ENCODE measurements at regions not wholly inside any gene's neighbourhood (a gene's known extent, or its start where the extent isn't known, plus 50 kb on each side); places are given as distances from the start of the nearest gene placed in this dataset.
A peak's percentile ranks its signal among the peaks of the same experiment; 100 is the strongest.

DNA sequence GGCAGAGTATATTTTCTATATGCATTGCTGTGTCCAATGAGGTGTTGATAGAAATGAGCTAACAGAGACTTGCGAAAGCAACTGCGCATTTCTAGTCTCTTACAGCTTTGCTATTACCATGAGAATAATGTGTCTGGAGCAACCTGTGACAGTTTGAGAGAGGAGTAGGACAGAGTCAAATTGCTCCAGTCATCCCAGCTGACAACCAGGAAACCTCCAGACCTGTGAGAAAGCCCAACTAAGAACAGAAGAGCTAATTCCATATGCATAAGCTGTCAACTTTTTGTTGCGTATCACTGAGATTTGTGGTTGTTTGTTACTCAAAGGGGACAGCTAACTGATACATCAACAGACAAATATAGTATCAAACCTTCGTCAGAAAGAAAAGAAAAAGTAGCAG lies 354.1 kb upstream of the LRRC7 start:
- Histone ChIP-seq H3K9ac (ENCODE audit: low read length) (no peak overlapping the region), H3K36me3 (ENCODE audit: insufficient read depth, low read length) (no peaks in the 10 kb centered on the region), H3K79me2 (replicated peaks; ENCODE audit: insufficient read depth, low read length) (no peaks in the 10 kb centered on the region), H3K4me2 (ENCODE audit: low read length) (no peak overlapping the region), H3F3A (ENCODE audit: insufficient read depth, low read length, poor library complexity, severe bottlenecking) (no peaks in the 10 kb centered on the region), H3K27me3 (ENCODE audit: insufficient read depth, low read depth, low read length) (no peaks in the 10 kb centered on the region), H3K9me3 (ENCODE audit: low read length) (no peaks in the 10 kb centered on the region), H3K27ac (ENCODE audit: low read length) (peak overlapping the region; percentile 57), H2AFZ (ENCODE audit: low read depth, low read length) (no peak overlapping the region), H3K4me3 (ENCODE audit: low read length) (peak overlapping the region; percentile 23), H4K20me1 (ENCODE audit: insufficient read depth) (no peaks in the 10 kb centered on the region), H3K9me2 (ENCODE audit: insufficient read depth, low read length) (no peaks in the 10 kb centered on the region)
- TF ChIP-seq POLR2AphosphoS5 (IDR thresholded peaks at IDR 0.05) (peak; percentile 49), CTCF (IDR thresholded peaks at IDR 0.05; ENCODE audit: poor library complexity, severe bottlenecking) (no peak), EP300 (conservative IDR thresholded peaks at IDR 0.05; ENCODE audit: poor library complexity, severe bottlenecking) (peak; percentile 93), SMC3 (conservative IDR thresholded peaks at IDR 0.05; ENCODE audit: poor library complexity) (no peak)

GRCh38 chr1:69215883-69216282 lies 351.8 kb upstream of the LRRC7 start:
- no peak overlapping the region for H3K4me3 ChIP-seq (ENCODE audit: low read length)
- no peaks in the 10 kb centered on the region for H3K9me2 ChIP-seq (ENCODE audit: insufficient read depth, low read length)
- no peak overlapping the region for H3K4me2 ChIP-seq (ENCODE audit: low read length)
- no peak overlapping the region for H3K9ac ChIP-seq (ENCODE audit: low read length)
- no peaks in the 10 kb centered on the region for H3F3A ChIP-seq (ENCODE audit: insufficient read depth, low read length, poor library complexity, severe bottlenecking)
- H4K20me1 ChIP-seq (ENCODE audit: insufficient read depth) = no peaks in the 10 kb centered on the region
- H3K79me2 ChIP-seq (replicated peaks; ENCODE audit: insufficient read depth, low read length) = no peaks in the 10 kb centered on the region
- H3K36me3 ChIP-seq (ENCODE audit: insufficient read depth, low read length) = no peaks in the 10 kb centered on the region
- TF ChIP-seq MXI1 (conservative IDR thresholded peaks at IDR 0.05; ENCODE audit: poor library complexity, severe bottlenecking) (no peak), POLR2AphosphoS5 (IDR thresholded peaks at IDR 0.05) (no peak), RAD21 (conservative IDR thresholded peaks at IDR 0.05) (no peak), EP300 (conservative IDR thresholded peaks at IDR 0.05; ENCODE audit: poor library complexity, severe bottlenecking) (no peak)
- no peaks in the 10 kb centered on the region for H3K27me3 ChIP-seq (ENCODE audit: insufficient read depth, low read depth, low read length)
- H2AFZ ChIP-seq (ENCODE audit: low read depth, low read length) = no peak overlapping the region
- no peaks in the 10 kb centered on the region for H3K9me3 ChIP-seq (ENCODE audit: low read length)
- no peak overlapping the region for H3K27ac ChIP-seq (ENCODE audit: low read length)

DNA sequence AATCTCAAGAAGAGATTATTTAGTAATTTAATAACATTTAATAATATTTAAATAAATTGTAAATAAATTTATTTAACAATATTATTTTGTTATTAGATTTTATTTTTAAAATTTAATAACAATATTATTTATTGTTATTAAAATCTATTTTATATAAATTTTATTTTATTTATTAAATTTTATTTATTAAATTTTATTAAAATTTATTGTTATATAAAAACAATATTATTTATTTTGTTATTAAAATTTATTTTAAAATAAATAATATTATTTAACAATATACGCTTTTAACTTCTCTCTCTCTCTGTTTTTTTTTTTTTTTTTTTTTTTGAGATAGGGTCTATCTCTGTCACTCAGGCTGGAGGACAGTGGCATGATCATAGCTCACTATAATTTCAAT lies 347.1 kb upstream of the LRRC7 start:
- Histone ChIP-seq H3K27ac (ENCODE audit: low read length) (no peak overlapping the region), H3F3A (ENCODE audit: insufficient read depth, low read length, poor library complexity, severe bottlenecking) (no peaks in the 10 kb centered on the region), H3K4me3 (ENCODE audit: low read length) (no peak overlapping the region), H3K9me3 (ENCODE audit: low read length) (no peaks in the 10 kb centered on the region), H2AFZ (ENCODE audit: low read depth, low read length) (no peak overlapping the region), H3K27me3 (ENCODE audit: insufficient read depth, low read depth, low read length) (no peaks in the 10 kb centered on the region), H3K79me2 (replicated peaks; ENCODE audit: insufficient read depth, low read length) (no peaks in the 10 kb centered on the region), H3K36me3 (ENCODE audit: insufficient read depth, low read length) (no peaks in the 10 kb centered on the region), H3K9me2 (ENCODE audit: insufficient read depth, low read length) (no peaks in the 10 kb centered on the region), H4K20me1 (ENCODE audit: insufficient read depth) (no peaks in the 10 kb centered on the region), H3K9ac (ENCODE audit: low read length) (no peak overlapping the region), H3K4me2 (ENCODE audit: low read length) (no peak overlapping the region)
- TF ChIP-seq TAF1 (IDR thresholded peaks at IDR 0.05; ENCODE audit: low read depth) (no peak), SMC3 (conservative IDR thresholded peaks at IDR 0.05; ENCODE audit: poor library complexity) (no peak), REST (IDR thresholded peaks at IDR 0.05; ENCODE audit: borderline replicate concordance) (no peak), EZH2 (IDR thresholded peaks at IDR 0.05; ENCODE audit: borderline replicate concordance, insufficient read depth, low read length, poor library complexity, severe bottlenecking) (no peak), CTCF (IDR thresholded peaks at IDR 0.05; ENCODE audit: poor library complexity, severe bottlenecking) (no peak)
